ENCODE measurements at regions not wholly inside any gene's neighbourhood (a gene's known extent, or its start where the extent isn't known, plus 50 kb on each side); places are given as distances from the start of the nearest gene placed in this dataset.
"Not testable (repeated sequence)": the region's sequence is repeated elsewhere in the genome, so short reads cannot be mapped to it uniquely, and the experiment has no call there.

- no peak for DNase-seq
These were observed 1788.1 kb downstream of the BRINP3 start for GRCh38 chr1:188689542-188689941.

- no peak for DNase-seq
These were observed 1777.5 kb downstream of the BRINP3 start for GRCh38 chr1:188700116-188700515.

- no peak for DNase-seq
These were observed 1770.9 kb downstream of the BRINP3 start for GRCh38 chr1:188706742-188707141.

GRCh38 chr1:188708795-188709535 is 1768.7 kb downstream of the BRINP3 start:
- no peak for DNase-seq

GRCh38 chr1:188715566-188715965 is 1762.1 kb downstream of the BRINP3 start:
- DNase-seq, result no peak

- no peak for DNase-seq
These were observed 1757.9 kb downstream of the BRINP3 start for GRCh38 chr1:188719735-188720134.

- DNase-seq, result no peak
These were observed 1754.2 kb downstream of the BRINP3 start for GRCh38 chr1:188723332-188724020.

GRCh38 chr1:188729039-188729438 is 1748.6 kb downstream of the BRINP3 start:
- DNase-seq, result no peak

- no peak for DNase-seq
These were observed 1742.1 kb downstream of the BRINP3 start for GRCh38 chr1:188735567-188735966.

- not testable (repeated sequence) for DNase-seq
These were observed 1728.4 kb downstream of the BRINP3 start for GRCh38 chr1:188749275-188749674.

GRCh38 chr1:188752027-188752426 is 1725.6 kb downstream of the BRINP3 start:
- DNase-seq, result not testable (repeated sequence)

- DNase-seq, result not testable (repeated sequence)
These were observed 1719.9 kb downstream of the BRINP3 start for GRCh38 chr1:188757747-188758146.

GRCh38 chr1:188761226-188761625 is 1716.4 kb downstream of the BRINP3 start:
- DNase-seq, result no peak

GRCh38 chr1:188762166-188762743 is 1715.4 kb downstream of the BRINP3 start:
- DNase-seq, result no peak

- DNase-seq, result no peak
These were observed 1714.1 kb downstream of the BRINP3 start for GRCh38 chr1:188763541-188763940.

- DNase-seq, result no peak
These were observed 1708.5 kb downstream of the BRINP3 start for GRCh38 chr1:188769181-188769580.

GRCh38 chr1:188769936-188770335 is 1707.7 kb downstream of the BRINP3 start:
- DNase-seq, result no peak

GRCh38 chr1:188778578-188778977 is 1699.1 kb downstream of the BRINP3 start:
- DNase-seq, result no peak

- no peak for DNase-seq
These were observed 1695.3 kb downstream of the BRINP3 start for GRCh38 chr1:188782220-188782841.

- no peak for DNase-seq
These were observed 1682.7 kb downstream of the BRINP3 start for GRCh38 chr1:188794969-188795368.

- not testable (repeated sequence) for DNase-seq
These were observed 1665.5 kb downstream of the BRINP3 start for GRCh38 chr1:188812153-188812552.

GRCh38 chr1:188812836-188813573 is 1664.7 kb downstream of the BRINP3 start:
- not testable (repeated sequence) for DNase-seq

GRCh38 chr1:188817814-188818213 is 1659.8 kb downstream of the BRINP3 start:
- DNase-seq, result no peak
